HG03571 (cell line): ENCODE measurements at regions not wholly inside any gene's neighbourhood (a gene's known extent, or its start where the extent isn't known, plus 50 kb on each side); places are given as distances from the start of the nearest gene placed in this dataset.
"Not testable (repeated sequence)": the region's sequence is repeated elsewhere in the genome, so short reads cannot be mapped to it uniquely, and the experiment has no call there.

Experiments
- ATAC-seq: cut with Tn5 transposase; IDR thresholded peaks from one replicate; pipeline ENCODE4 v1.9.1; 2021; ENCODE audit not compliant: unreplicated experiment

DNA sequence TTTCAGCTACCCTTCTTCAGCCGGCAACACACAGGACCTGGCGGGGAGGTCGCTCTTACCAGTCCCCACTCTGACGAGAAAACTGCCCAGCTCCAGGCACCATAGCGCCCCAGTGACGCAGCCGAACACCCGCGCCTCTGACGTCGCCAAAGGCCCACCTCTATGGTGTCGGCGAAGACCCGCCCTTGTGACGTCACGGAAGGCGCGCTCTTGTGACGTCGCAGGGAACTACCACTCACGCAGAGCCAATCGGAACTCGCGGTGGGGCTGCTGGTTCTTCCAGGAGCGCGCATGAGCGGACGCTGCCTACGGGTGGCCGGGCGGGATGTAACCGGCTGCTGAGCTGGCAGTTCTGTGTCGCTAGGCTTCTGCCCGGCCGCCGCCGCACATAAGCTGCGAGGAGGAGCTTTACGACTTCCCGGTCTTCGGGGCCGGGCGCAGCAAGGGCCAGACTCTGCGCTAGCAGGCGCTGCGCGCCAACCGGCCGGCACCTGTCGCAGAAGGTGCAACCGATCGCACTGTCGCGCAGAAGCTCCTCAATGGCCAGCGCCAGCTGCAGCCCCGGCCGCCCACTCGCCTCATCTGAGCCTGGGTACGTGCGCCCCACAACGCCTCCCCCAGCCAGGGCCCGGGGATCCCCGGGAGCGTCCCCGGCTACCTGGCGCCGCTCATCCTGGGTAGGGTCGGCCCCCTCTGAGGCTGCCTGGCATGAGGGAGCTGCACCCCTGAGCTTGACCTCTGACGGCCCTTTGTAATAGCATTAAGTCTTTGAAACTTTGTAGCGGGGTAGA is 121.3 kb upstream of the FBXO28 start:
- ATAC-seq = peak; percentile 100

DNA sequence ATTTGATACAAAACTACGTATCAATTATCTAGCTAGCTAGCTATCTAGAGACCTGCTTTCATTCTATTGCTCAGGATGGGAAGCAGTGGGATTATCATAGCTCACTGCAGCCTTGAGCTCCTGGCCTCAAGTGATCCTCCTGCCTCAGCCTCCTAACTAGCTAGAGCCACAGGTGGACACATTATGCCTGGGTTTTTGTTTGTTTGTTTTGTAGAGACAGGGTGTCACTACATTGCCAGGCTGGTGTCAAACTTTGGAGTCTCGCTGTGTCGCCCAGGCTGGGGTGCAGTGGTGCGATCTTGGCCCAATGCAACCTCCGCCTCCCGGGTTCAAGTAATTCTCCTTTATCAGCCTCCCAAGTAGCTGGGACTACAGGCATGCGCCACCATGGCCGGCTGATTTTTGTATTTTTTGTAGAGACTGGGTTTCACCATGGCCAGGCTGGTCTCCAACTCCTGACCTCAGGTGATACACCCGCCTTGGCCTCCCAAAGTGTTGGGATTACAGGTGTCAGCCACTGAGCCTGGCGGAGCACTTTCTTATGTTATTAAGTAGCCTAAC is 122.5 kb upstream of the FBXO28 start:
- not testable (repeated sequence) for ATAC-seq

DNA sequence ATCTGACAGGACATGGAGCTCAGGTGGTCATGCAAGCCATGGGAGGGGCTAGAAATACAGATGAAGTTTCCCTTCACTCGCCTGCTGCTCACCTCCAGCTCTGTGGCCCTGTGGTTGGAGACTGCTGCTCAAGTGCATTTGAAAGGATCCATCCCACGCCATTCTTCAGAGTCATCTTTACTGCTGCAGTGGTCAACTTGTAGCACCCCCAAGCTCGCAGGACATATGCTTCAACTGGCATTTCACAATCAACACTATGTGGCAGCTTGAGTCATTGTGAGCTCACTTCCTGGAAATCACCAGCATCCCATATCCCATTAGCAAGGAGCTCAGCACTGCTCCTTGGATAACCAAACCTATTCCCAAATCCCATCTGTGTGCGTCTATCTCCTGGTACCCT is 116.2 kb upstream of the TP53BP2 start:
- not testable (repeated sequence) for ATAC-seq

DNA sequence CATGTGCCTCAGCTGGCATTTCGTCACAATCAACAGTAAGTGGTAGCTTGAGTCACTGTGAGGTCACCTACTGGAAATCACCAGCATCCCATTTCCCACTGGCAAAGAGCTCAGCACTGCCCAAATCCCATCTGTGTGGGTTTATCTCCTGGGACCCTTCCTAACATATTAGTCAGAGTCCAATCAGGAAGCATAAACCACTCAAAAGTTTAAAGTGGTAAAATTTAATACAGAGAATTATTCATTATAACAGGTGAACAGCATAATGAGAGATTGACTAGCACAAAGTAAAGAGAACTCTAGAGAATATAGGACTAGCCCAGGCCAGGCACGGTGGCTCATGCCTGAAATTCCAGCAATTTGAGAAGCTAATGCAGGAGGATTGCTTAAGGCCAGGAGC is 107.1 kb upstream of the TP53BP2 start:
- ATAC-seq = not testable (repeated sequence)

DNA sequence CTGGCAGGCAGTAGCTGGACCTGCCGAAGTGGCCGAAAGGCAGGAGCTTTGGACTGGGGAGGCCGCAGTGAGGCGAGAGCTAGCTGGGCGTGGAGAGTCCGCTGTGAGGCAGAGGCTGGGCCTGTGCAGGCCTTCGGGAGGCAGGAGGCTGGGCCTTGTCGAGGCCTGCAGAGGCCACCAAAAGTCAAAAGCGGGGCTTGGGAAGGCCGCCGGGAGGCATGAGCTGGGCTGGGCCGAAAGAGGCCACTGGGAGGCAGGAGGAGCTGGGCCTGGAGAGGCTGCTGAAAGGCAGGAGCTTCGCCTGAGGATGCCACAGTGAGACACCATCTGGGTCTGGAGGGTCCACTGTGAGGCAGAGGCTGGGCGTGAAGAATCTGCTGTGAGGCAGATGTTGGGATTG is 105.8 kb upstream of the TP53BP2 start:
- not testable (repeated sequence) for ATAC-seq

DNA sequence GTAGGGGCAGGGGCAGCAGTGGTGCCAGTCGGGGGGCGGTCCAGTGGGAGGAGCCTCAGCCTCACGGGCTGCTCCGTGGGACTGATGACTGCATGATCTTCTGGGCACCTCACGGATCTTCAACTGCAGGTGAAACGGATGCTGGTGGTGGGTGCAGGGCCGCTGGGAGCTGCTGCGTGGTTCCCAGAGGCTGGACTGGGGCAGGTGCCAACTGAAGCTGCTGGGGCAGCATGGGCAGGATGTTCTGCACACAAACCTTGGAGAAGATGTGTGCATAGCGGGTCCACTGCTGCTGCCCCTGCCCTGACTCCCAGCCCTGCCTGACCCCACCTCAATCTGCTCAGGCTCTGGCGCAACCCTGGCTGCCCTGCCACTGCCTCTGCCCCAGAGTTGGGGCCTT is 104.2 kb upstream of the TP53BP2 start:
- not testable (repeated sequence) for ATAC-seq

DNA sequence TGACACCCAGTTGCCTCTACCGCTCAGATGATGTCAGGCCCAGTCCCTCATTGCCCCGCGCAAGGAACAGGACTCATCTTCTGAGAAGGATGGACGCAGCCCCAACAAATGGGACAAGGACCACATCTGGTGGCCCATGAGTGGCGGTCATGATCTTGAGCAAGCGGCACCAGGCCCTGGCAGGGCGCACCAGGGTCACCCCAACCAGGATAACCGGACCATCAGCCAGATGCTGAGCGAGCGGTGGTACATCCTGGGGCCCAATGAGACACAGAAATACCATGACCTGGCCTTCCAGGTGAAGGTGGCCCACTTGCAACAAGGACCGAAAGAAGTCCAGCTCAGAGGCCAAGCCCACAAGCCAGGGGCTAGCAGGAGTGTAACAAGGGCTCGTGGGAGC is 102.3 kb upstream of the TP53BP2 start:
- not testable (repeated sequence) for ATAC-seq

DNA sequence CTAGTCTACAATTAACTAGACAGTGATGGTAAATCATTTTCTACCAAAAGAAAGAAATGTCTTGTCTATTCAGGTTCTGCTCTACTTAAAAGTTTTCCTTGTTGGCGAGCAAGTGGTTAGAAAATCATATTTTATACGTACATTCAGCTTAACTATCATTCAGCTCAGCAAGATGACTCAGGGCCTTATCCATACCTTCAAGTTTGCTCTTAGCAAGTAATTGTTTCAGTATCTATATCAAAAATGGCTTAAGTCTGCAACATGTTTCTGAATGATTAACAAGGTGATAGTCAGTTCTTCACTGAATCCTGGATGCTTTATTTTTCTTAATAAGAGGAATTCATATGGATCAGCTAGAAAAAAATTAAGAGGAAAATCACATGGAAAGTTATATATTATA is 90.8 kb upstream of the TP53BP2 start:
- not testable (repeated sequence) for ATAC-seq

DNA sequence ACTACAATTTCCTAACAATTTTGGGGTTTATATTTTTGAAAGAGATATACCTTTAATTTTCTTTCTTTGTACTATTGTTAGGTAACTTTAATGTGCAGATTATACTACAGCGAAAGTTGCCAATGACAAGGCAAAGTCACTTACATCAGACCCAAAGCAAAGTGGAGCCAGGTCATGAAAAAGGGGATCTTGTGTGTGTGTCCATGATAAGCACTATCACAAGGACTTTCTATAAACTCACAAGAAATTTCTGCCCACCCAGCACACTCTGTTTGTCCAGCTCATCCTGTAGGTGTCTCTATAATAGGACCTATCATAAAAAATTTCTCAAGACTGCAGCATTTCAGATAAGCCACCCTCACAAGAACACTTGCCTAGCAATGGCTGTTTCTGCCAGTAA is 85.7 kb upstream of the TP53BP2 start:
- not testable (repeated sequence) for ATAC-seq

DNA sequence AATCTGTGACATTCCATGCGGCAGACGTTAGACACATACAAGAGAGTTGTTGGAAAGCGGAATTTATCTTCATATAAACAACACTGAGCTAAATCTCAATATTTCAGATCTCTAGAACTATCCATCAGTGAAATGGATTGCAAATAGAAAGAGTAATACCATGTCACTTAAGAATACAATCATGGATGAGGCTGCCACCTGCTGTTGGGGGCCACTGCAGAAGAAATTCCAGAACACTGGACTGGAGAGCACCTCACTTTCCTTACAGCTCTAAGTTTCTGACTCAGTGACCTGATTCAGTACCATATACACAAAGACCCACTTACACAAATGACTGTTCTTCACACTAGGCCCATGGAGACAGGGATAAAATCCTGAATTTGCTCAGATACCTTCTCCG is 75.1 kb upstream of the TP53BP2 start:
- ATAC-seq = not testable (repeated sequence)

DNA sequence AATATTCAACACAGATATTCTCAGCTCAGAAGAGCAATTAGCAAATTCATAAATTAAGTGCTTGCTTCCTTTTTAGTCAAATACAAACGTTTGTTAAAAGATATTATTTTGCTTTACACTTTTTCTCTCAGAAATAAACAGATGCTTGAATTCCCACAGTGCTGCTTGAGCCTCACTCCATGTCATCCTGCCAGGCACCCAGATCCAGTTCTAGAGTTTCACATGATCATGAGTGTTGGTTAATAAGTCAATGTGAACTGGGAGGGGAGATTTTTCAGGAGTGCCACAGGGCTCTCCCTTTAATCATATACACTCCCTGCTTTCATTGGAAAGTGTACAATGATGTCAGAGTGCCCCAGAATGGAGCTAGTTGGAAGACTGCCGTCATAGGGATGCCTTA is 69.7 kb upstream of the TP53BP2 start:
- ATAC-seq = not testable (repeated sequence)

DNA sequence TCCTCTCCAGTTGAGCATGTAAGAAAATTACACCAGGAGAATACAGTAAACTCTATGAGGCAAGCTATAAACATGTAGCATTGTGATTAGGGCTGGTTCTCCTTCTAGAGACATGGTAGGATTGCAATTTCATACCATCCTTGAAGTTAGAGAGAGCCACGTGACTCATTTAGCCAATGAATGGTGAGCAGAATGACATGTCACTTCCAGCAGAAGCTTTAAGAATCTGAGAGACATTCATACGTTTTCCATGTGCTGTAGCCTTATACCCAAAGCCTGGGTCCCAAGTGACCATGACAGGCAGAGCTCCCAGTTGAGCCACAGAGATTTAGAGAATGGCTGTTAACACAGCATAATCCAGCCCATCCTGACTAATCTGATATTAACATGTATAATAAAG is 68.0 kb upstream of the TP53BP2 start:
- ATAC-seq = not testable (repeated sequence)

DNA sequence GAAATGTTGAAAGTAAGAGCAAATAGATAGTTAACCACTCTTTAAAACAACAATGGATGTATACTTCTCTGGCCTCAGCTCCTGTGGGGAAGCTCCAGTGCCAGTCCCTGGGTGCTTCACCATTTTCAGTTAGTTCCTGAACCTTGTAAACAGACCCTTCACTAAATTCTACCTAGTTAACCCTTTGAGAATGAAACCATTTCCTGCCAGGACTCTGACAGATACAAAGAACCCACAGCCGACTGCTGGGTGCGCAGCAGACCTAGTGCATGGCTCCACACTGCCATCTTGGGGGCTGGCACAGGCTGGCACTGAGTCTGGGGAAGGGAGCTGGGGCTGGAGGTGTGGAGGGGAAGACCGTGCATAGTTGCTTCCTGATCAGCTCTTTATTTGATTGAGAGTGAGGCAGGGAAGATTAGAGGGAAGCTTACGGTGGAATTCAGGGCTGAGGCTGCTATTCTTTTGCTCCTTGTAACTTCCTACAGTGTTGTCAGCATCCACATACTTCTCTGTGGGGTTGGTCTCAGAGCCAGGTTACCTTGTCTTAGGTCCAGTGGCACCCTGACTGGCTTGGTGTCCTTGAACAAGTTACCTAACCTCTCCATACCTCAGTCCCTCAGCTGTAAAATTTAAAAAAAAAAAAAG is 62.3 kb upstream of the TP53BP2 start:
- not testable (repeated sequence) for ATAC-seq

DNA sequence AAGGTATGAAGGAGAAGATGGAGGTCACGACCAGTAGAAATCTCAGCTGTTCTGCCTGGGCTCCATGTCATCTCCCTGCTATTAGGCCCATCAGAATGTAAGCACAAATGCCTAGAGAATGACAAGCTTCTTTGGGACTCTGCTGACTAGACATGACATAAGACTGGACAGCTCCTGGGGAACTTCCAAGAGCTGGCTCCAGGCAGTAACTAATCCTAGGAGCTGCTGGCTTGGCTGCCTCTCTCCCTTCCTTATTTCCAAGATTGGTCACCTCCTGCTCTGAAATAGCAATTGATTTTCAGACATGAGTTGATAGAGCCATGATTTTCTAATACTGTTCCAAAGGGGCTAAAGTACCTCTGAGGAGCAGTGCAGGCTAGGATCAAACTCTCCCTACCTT is 57.5 kb upstream of the TP53BP2 start:
- ATAC-seq = not testable (repeated sequence)

DNA sequence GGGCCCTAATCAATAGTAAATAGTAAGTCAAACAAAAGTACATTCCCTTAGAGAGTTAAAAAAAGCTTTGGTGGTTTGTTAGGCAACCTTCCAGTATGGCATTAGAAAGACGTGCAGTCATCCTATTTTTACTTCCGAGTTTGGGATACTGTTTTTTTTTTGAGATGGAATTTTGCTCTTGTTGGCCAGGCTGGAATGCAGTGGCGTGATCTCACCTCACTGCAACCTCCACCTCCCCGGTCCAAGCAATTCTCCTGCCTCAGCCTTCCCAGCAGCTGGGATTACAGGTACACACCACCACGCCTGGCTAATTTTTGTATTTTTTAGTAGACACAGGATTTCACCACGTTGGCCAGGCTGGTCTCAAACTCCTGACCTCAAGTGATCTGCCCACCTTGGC is 54.0 kb upstream of the TP53BP2 start:
- ATAC-seq = not testable (repeated sequence)

DNA sequence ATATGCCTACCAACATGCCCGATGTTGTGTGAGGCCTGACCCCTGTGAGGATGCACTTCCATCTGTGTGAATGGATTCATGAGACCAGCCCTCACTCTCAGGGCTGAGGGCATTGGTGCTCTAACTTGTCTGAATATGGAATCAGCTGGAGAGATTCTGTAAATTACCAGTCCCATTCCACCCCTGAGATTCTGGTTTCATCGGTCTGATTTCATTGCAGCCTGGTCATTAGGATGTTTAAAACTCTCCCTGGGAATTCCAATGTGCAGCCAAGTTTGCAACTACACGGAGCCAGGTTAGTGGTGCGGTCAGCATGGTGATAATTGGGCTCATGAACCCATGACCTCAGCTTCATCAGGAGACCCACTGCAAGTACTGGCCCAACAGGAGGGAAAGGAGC is 51.4 kb upstream of the TP53BP2 start:
- ATAC-seq = not testable (repeated sequence)

DNA sequence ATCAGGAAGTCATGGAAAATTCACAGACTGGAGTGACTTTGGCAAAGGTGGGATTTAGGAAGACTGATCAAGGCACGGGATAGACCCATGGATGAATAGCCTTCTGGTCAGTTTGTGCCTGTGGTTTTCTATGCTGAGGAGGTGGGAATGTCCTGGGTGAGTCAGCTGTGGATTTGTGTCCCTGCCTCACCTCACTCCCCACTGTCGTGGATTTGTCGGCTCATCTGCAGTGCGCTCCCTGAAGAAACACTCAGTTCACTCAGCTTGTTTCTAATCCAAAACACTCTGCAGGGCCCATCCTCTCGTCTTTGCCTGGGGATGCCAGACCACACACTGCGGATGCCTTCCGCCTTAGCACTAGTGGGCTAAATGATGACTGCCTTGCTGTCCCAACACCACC is 50.2 kb upstream of the TP53BP2 start:
- not testable (repeated sequence) for ATAC-seq
